Activated T-cell treated with anti-CD3 and anti-CD28 coated beads, Interleukin-2, amount 50 U/mL, for 72 hours (primary cell): ENCODE measurements at regions not wholly inside any gene's neighbourhood (a gene's known extent, or its start where the extent isn't known, plus 50 kb on each side); places are given as distances from the start of the nearest gene placed in this dataset.
"Not testable (repeated sequence)": the region's sequence is repeated elsewhere in the genome, so short reads cannot be mapped to it uniquely, and the experiment has no call there.

Experiments used
- ATAC-seq, 2 donors: fragments of 150-1000 bp; cut with Tn5 transposase; replicated peaks in 1 of 2; 2 replicates each; pipeline ENCODE4 v1.10.0; 2021; ENCODE audit warnings: moderate library complexity in 2 of 2, mild to moderate bottlenecking in 1 of 2
- DNase-seq, 2 donors: peaks; one replicate each; pipeline ENCODE4 v3.0.0; 2021 to 2022; ENCODE audit warnings: mixed read lengths in 1 of 2
- H3K27ac Mint-ChIP-seq: one replicate; pipeline ENCODE4 v1.8.0; 2022; ENCODE audit warnings: mild to moderate bottlenecking, moderate library complexity, mixed read lengths
- H3K27me3 Mint-ChIP-seq: one replicate; pipeline ENCODE4 v1.8.0; 2022; ENCODE audit warnings: low read depth, mixed read lengths
- H3K36me3 Mint-ChIP-seq, 2 donors: one replicate each; pipeline ENCODE4 v1.8.0; 2022; ENCODE audit warnings: mixed read lengths in 2 of 2, mild to moderate bottlenecking in 1 of 2; ENCODE audit not compliant: insufficient read depth in 2 of 2
- H3K4me1 Mint-ChIP-seq: one replicate; pipeline ENCODE4 v1.8.0; 2022; ENCODE audit warnings: low read depth, mixed read lengths
- H3K4me3 Mint-ChIP-seq, 2 donors: one replicate each; pipeline ENCODE4 v1.8.0; 2022; ENCODE audit warnings: mild to moderate bottlenecking in 2 of 2, mixed read lengths in 2 of 2, moderate library complexity in 2 of 2
- H3K9me3 Mint-ChIP-seq, 2 donors: one replicate each; pipeline ENCODE4 v1.8.0; 2022; ENCODE audit warnings: mixed read lengths in 2 of 2

DNA sequence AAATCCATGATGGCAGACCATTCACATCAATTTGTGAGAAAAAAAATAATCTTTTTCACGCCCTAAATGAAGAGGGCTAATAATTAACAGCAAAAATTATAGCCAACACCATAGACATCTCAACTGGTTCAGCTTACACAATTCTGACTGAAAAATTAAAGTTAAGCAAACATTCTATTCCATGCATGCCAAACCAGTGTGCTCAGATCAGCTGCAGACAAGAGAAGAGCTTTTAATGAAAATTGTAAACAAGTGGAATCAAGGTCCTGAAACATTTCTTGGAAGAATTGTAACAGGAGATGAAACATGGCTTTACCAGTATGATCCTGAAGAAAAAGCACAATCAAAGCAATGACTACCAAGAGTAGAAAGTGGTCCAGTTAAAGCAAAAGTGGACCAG is 710.4 kb downstream of the EPHA7 start:
- Mint-ChIP-seq H3K36me3 (no peaks in the 10 kb centered on the region), H3K4me1 (no peaks in the 10 kb centered on the region), H3K27me3 (no peaks in the 10 kb centered on the region), H3K4me3 (no peak overlapping the region), H3K9me3 (peaks cover 7% of the 10 kb centered on the region in 2 donors), H3K27ac (no peak overlapping the region)
- DNase-seq: no peak
- ATAC-seq: no peak

- DNase-seq: no peak
- Mint-ChIP-seq H3K4me1 (no peaks in the 10 kb centered on the region), H3K27me3 (no peaks in the 10 kb centered on the region), H3K4me3 (no peak overlapping the region), H3K27ac (no peak overlapping the region), H3K9me3 (peaks cover 7% of the 10 kb centered on the region in 2 donors), H3K36me3 (no peaks in the 10 kb centered on the region)
- no peak for ATAC-seq
These were observed 711.1 kb downstream of the EPHA7 start for GRCh38 chr6:92708270-92708669.

- DNase-seq (no peak), ATAC-seq (no peak)
- Mint-ChIP-seq H3K27ac (no peak overlapping the region), H3K4me1 (no peaks in the 10 kb centered on the region), H3K27me3 (no peaks in the 10 kb centered on the region), H3K36me3 (no peaks in the 10 kb centered on the region), H3K9me3 (peaks cover 7% of the 10 kb centered on the region in 2 donors), H3K4me3 (no peak overlapping the region)
These were observed 712.4 kb downstream of the EPHA7 start for GRCh38 chr6:92706976-92707375.

DNA sequence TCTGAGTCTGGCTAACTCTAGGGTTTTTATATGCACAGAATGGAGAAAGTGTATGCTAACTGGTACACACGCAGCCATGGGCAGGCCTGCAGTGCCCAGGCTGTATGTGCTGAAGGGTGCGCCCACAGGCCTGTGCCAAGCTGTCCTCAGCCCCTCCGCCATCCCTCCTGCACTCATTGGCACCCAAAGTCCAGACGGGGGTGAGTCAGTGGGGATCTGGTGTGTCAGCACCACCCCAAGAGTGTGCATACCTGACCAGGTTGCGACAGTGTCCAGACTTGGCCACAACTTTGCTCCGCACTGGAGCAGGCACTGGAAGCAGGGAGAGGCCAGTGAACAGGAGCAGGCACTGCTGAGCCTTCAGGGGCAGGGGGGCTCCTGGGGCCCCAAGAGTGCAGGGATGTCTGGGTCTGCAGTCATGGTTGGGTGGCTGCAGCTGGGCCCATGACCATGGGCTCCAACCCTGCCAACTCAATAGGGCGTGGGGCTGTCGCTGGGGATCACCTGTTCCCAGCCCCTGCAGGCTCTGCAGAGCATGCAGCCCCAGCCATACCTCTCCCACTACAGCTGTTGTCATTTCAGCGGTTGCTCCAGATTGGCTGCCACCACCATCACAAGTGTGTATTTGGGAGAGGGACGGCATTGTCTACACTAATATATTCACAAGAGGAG is 717.8 kb downstream of the EPHA7 start:
- no peak for ATAC-seq

GRCh38 chr6:92700411-92700810 is 718.9 kb downstream of the EPHA7 start:
- ATAC-seq (no peak), DNase-seq (no peak)
- H3K27me3 Mint-ChIP-seq: no peaks in the 10 kb centered on the region
- H3K4me3 Mint-ChIP-seq: no peak overlapping the region
- H3K9me3 Mint-ChIP-seq: peaks cover 4 to 6% of the 10 kb centered on the region in 2 donors
- no peaks in the 10 kb centered on the region for H3K36me3 Mint-ChIP-seq
- H3K27ac Mint-ChIP-seq: no peak overlapping the region
- no peaks in the 10 kb centered on the region for H3K4me1 Mint-ChIP-seq

More for the DNA sequence above, 717.8 kb downstream of the EPHA7 start:
- no peaks in the 10 kb centered on the region for H3K4me1 Mint-ChIP-seq
- H3K27me3 Mint-ChIP-seq: no peaks in the 10 kb centered on the region
- no peak for DNase-seq
- no peak overlapping the region for H3K27ac Mint-ChIP-seq
- no peak overlapping the region for H3K4me3 Mint-ChIP-seq
- H3K9me3 Mint-ChIP-seq: peaks cover 4 to 6% of the 10 kb centered on the region in 2 donors
- H3K36me3 Mint-ChIP-seq: no peaks in the 10 kb centered on the region

DNA sequence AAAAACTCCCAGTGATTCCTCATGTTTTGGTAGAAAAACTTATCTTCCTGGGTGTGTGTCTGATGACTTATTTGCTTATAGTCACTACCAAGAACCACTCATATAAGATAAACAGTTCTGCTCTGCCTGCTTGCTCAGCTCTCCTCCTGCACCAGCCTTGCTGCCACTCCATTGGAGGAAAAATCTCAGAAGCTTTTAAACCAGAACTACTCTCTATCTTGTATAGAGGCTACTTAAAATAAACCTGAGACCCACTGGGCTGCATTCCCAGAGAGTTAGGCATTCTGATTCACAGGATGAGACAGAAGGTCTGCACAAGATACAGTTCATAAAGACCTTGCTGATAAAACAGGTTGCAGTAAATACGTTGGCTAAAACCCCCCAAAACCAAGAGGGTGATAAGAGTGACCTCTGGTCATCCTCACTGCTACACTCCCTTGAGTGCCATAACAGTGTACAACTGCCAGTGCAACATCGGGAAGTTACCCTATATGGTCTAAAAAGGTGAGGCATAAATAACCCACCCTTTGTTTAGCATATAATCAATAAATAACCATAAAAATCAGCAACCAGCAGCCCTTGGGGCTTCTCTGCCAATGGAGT is 728.3 kb downstream of the EPHA7 start:
- Mint-ChIP-seq H3K36me3 (no peaks in the 10 kb centered on the region), H3K4me3 (no peak overlapping the region), H3K27ac (no peak overlapping the region), H3K27me3 (no peaks in the 10 kb centered on the region), H3K4me1 (no peaks in the 10 kb centered on the region), H3K9me3 (peaks cover 2 to 5% of the 10 kb centered on the region in 2 donors)
- ATAC-seq (no peak), DNase-seq (no peak)

DNA sequence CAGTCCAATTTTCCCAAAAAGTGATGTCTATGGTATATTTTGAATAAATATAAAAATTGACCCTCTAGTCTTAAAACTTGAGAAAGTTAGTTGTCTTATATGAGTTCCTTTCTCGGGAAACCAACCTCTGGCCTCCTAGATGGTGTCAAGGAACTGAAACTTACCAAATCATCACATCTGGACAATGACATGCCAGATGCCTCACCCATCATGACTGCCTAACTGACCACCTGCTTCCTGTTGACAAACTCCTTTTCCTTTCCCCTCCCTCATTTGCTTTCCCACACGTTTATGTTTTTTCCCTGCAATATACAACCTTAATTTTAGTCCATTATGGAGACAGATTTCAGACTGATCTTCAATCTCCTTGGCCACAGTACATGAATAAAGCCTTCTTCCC is 731.0 kb downstream of the EPHA7 start:
- no peak overlapping the region for H3K27ac Mint-ChIP-seq
- H3K9me3 Mint-ChIP-seq: peaks cover 0 to 5% of the 10 kb centered on the region in 2 donors
- no peaks in the 10 kb centered on the region for H3K4me1 Mint-ChIP-seq
- H3K36me3 Mint-ChIP-seq: no peaks in the 10 kb centered on the region
- DNase-seq: no peak
- H3K27me3 Mint-ChIP-seq: no peaks in the 10 kb centered on the region
- no peak for ATAC-seq
- no peak overlapping the region for H3K4me3 Mint-ChIP-seq

- DNase-seq (no peak), ATAC-seq (no peak)
- no peak overlapping the region for H3K27ac Mint-ChIP-seq
- H3K27me3 Mint-ChIP-seq: no peaks in the 10 kb centered on the region
- H3K4me1 Mint-ChIP-seq: no peaks in the 10 kb centered on the region
- H3K4me3 Mint-ChIP-seq: no peak overlapping the region
- H3K36me3 Mint-ChIP-seq: no peaks in the 10 kb centered on the region
- H3K9me3 Mint-ChIP-seq: peaks cover 0 to 5% of the 10 kb centered on the region in 2 donors
These were observed 732.1 kb downstream of the EPHA7 start for GRCh38 chr6:92687278-92687677.

- no peak overlapping the region for H3K27ac Mint-ChIP-seq
- no peaks in the 10 kb centered on the region for H3K36me3 Mint-ChIP-seq
- ATAC-seq (no peak), DNase-seq (no peak)
- no peaks in the 10 kb centered on the region for H3K27me3 Mint-ChIP-seq
- H3K4me3 Mint-ChIP-seq: no peak overlapping the region
- peaks cover 0 to 2% of the 10 kb centered on the region in 2 donors for H3K9me3 Mint-ChIP-seq
- H3K4me1 Mint-ChIP-seq: no peaks in the 10 kb centered on the region
These were observed 735.0 kb downstream of the EPHA7 start for GRCh38 chr6:92684386-92684785.

- H3K9me3 Mint-ChIP-seq: peaks cover 0 to 2% of the 10 kb centered on the region in 2 donors
- H3K27me3 Mint-ChIP-seq: no peaks in the 10 kb centered on the region
- no peaks in the 10 kb centered on the region for H3K36me3 Mint-ChIP-seq
- no peak overlapping the region for H3K27ac Mint-ChIP-seq
- H3K4me1 Mint-ChIP-seq: no peaks in the 10 kb centered on the region
- H3K4me3 Mint-ChIP-seq: no peak overlapping the region
- DNase-seq (no peak), ATAC-seq (no peak)
These were observed 735.6 kb downstream of the EPHA7 start for GRCh38 chr6:92683748-92684147.

DNA sequence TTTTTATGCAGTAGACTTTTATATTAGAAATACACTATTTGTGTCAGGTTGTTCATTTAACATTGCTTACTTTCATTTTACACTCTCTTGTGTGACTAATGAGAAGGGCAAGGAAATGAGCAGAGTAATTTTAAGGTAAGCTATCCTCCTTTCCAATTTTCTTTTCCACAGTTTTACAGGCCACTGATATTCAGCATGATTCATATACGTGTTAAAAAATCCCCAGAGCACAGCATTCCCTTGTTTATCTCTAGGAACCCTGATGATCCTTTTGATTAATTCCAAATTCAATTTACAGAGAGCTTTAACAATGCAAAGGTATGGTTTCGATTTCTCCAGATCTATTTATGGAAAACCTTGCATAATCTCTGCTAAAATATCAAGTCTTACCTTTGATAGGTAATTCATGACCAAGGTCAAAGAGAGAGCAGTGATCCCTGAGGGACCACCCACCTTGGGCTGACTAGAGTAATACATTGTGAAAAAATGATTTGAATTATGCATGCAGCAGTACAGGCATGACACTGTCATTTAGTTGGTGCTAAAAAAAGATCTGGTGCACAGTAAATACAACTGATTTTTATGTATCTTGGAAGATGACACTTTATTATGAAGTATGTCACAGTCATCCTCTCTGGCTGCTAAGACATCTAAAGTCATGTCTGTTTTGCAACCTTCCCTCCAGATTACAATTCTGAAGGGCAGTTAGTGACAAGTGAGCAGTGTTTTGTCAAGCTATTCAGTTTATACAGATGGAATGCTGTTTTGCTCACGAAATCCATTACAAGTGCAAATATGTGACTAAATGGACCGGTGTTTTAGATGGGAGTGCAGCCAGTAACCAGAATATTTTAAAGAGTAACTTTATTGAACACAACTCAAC is 736.6 kb downstream of the EPHA7 start:
- Mint-ChIP-seq H3K27me3 (no peaks in the 10 kb centered on the region), H3K4me1 (no peaks in the 10 kb centered on the region), H3K4me3 (no peak overlapping the region), H3K9me3 (no peaks in the 10 kb centered on the region), H3K27ac (no peak overlapping the region), H3K36me3 (no peaks in the 10 kb centered on the region)
- ATAC-seq: no peak
- no peak for DNase-seq

DNA sequence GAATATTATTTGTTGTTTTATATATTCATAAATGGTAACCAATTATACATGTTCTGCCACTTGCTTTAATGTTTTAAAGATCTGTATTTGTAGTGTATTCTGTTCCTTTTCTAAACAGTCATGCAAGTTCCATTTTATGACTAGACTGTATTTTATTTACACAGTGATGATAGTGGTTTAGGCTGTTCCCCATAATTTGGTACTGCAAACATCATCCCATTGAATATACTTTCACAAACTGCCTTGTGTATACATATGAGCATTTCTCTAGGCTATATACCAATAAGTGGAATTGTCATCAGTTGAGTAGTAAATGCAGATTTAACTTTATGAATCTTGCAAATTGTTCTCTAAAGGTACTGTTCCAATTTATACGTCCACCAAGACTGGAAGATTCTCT is 738.0 kb downstream of the EPHA7 start:
- Mint-ChIP-seq H3K36me3 (no peaks in the 10 kb centered on the region), H3K27ac (no peak overlapping the region), H3K4me1 (no peaks in the 10 kb centered on the region), H3K4me3 (no peak overlapping the region), H3K9me3 (peaks cover 0 to 2% of the 10 kb centered on the region in 2 donors), H3K27me3 (no peaks in the 10 kb centered on the region)
- ATAC-seq (no peak), DNase-seq (no peak)

DNA sequence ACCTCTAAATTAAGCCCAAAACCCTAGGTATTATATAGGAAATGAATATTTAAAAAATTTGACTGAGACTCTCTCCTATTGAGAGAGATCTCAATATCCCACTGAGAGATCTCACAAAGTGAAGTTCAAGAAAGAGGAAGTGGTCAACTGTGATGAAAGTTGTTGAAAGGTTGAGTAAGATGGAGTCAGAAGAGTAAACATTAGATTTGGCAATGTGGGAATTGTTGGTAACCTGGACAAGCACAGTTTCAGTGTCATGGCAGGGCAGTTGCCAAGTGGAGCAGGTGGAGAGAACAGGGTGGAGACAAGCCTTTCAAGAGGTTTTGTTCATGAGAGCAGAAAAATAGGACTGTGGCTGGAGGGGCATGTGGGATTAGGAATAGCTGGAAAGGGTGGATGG is 747.9 kb downstream of the EPHA7 start:
- H3K4me3 Mint-ChIP-seq, H3K36me3 Mint-ChIP-seq, H3K27ac Mint-ChIP-seq, ATAC-seq, H3K27me3 Mint-ChIP-seq, DNase-seq, H3K4me1 Mint-ChIP-seq: not testable (repeated sequence)
- H3K9me3 Mint-ChIP-seq: peaks cover 10 to 17% of the 10 kb centered on the region in 2 donors
